ENCODE measurements at regions not wholly inside any gene's neighbourhood (a gene's known extent, or its start where the extent isn't known, plus 50 kb on each side); places are given as distances from the start of the nearest gene placed in this dataset.

DNA sequence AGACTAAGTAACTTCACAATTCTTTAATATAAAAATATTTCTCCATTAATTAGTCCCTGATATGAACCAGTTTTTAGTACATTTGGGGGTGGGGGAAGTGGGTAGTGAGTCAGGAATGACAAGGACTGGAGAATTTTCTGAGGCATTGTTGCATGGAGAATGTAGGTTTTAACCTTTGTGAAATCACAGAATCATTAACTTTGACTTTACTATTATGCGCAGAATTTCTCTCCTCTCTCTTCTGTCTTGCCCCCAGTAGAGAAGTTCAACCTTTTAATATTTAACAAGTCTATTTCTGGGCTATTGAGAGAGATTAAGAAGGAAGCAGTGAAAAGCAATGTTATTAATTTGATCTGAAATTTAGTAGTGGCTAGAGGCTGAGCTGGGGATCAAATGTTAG, 597.0 kb downstream of the PCDH18 start:
- no peaks in the 10 kb centered on the region for H3K27me3 ChIP-seq
- intact Hi-C loops (cut with DNase I): no loop called here
- H3K27ac ChIP-seq: no peak overlapping the region
- no peaks in the 10 kb centered on the region for H3K36me3 ChIP-seq (replicated peaks in 1 of 2)
- no peaks in the 10 kb centered on the region for H3K4me1 ChIP-seq (replicated peaks in 1 of 2)
- no peaks in the 10 kb centered on the region for H3K9me3 ChIP-seq (replicated peaks in 1 of 3)
- WGBS, 4 donors: 86 to 94% (median 89%) methylated on average over 1 of the region's 1 CpG
- TF ChIP-seq POLR2A (IDR thresholded peaks at IDR 0.05): no peak
- TF ChIP-seq, protein P1, sequence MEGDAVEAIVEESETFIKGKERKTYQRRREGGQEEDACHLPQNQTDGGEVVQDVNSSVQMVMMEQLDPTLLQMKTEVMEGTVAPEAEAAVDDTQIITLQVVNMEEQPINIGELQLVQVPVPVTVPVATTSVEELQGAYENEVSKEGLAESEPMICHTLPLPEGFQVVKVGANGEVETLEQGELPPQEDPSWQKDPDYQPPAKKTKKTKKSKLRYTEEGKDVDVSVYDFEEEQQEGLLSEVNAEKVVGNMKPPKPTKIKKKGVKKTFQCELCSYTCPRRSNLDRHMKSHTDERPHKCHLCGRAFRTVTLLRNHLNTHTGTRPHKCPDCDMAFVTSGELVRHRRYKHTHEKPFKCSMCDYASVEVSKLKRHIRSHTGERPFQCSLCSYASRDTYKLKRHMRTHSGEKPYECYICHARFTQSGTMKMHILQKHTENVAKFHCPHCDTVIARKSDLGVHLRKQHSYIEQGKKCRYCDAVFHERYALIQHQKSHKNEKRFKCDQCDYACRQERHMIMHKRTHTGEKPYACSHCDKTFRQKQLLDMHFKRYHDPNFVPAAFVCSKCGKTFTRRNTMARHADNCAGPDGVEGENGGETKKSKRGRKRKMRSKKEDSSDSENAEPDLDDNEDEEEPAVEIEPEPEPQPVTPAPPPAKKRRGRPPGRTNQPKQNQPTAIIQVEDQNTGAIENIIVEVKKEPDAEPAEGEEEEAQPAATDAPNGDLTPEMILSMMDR (IDR thresholded peaks at IDR 0.05): no peak
- no peak for DNase-seq
- H3K4me3 ChIP-seq: no peak overlapping the region

DNA sequence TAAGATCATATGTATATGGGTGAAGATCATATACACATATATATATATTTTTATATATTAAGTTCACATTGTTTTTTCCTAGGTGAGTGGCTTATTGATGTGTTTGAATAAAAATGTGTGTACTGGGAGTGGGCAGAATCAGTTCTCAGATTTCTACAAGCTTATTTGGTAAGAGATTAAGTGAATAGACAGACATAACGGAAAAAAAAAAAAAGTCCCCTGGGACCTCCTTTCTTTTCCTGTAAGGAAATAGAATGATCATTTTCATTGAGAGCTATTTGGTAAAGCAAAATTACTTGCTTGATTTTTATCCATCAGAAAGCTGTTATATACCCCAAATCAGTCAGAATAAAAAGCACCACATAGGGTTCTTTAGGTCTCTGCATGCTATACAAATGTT, 597.7 kb downstream of the PCDH18 start:
- no peaks in the 10 kb centered on the region for H3K36me3 ChIP-seq (replicated peaks in 1 of 2)

GRCh38 chr4:136931781-136932180, 600.5 kb downstream of the PCDH18 start:
- no peaks in the 10 kb centered on the region for H3K27me3 ChIP-seq
- no peak for DNase-seq
- no peaks in the 10 kb centered on the region for H3K4me1 ChIP-seq (replicated peaks in 1 of 2)
- no peaks in the 10 kb centered on the region for H3K9me3 ChIP-seq (replicated peaks in 1 of 3)
- WGBS, 4 donors: 53 to 64% (median 60%) methylated on average over 2 of the region's 2 CpGs
- H3K27ac ChIP-seq: no peak overlapping the region
- H3K36me3 ChIP-seq (replicated peaks in 1 of 2): no peaks in the 10 kb centered on the region
- TF ChIP-seq, protein P1 (IDR thresholded peaks at IDR 0.05): no peak
- TF ChIP-seq POLR2A (IDR thresholded peaks at IDR 0.05): no peak
- H3K4me3 ChIP-seq: no peak overlapping the region
- intact Hi-C loops (cut with DNase I): no loop called here

More for the DNA sequence above, 597.7 kb downstream of the PCDH18 start:
- 54 to 72% (median 65%) methylated on average over 1 of the region's 1 CpG for WGBS, 4 donors
- intact Hi-C loops (cut with DNase I): no loop called here
- DNase-seq: no peak
- no peaks in the 10 kb centered on the region for H3K27me3 ChIP-seq
- no peak overlapping the region for H3K27ac ChIP-seq
- H3K9me3 ChIP-seq (replicated peaks in 1 of 3): no peaks in the 10 kb centered on the region
- H3K4me1 ChIP-seq (replicated peaks in 1 of 2): no peaks in the 10 kb centered on the region
- no peak overlapping the region for H3K4me3 ChIP-seq
- TF ChIP-seq, protein P1 (IDR thresholded peaks at IDR 0.05): no peak
- no peak for TF ChIP-seq POLR2A (IDR thresholded peaks at IDR 0.05)

- H3K9me3 ChIP-seq (replicated peaks in 1 of 3): no peaks in the 10 kb centered on the region
- no peak for TF ChIP-seq POLR2A (IDR thresholded peaks at IDR 0.05)
- TF ChIP-seq, protein P1 (IDR thresholded peaks at IDR 0.05): no peak
- no peaks in the 10 kb centered on the region for H3K4me1 ChIP-seq (replicated peaks in 1 of 2)
- intact Hi-C loops (cut with DNase I): no loop called here
- no peak overlapping the region for H3K4me3 ChIP-seq
- WGBS, 4 donors: 86 to 90% (median 87%) methylated on average over 7 to 16 of the region's 16 CpGs; no CpG with 5 or more reads in 1 of the 4 donors
- no peaks in the 10 kb centered on the region for H3K36me3 ChIP-seq (replicated peaks in 1 of 2)
- no peak for DNase-seq
- no peaks in the 10 kb centered on the region for H3K27me3 ChIP-seq
- H3K27ac ChIP-seq: no peak overlapping the region
Measured at GRCh38 chr4:136928957-136929411, 603.3 kb downstream of the PCDH18 start.
